Neural progenitor cell (in vitro differentiated cells): ENCODE measurements at regions not wholly inside any gene's neighbourhood (a gene's known extent, or its start where the extent isn't known, plus 50 kb on each side); places are given as distances from the start of the nearest gene placed in this dataset.

Source experiments
- EZH2 ChIP-seq: fragments of 200-600 bp; sonication (generic); IDR thresholded peaks from 2 replicates; pipeline ENCODE4 v1.6.1; 2017; ENCODE audit warnings: antibody characterized with exemption, mild to moderate bottlenecking, moderate library complexity
- TF ChIP-seq, protein P1 (sequence below): fragments of 200-600 bp; sonication (generic); IDR thresholded peaks from 2 replicates; pipeline ENCODE4 v1.5.1; 2017; ENCODE audit warnings: antibody characterized with exemption, mild to moderate bottlenecking

- TF ChIP-seq, protein P1, sequence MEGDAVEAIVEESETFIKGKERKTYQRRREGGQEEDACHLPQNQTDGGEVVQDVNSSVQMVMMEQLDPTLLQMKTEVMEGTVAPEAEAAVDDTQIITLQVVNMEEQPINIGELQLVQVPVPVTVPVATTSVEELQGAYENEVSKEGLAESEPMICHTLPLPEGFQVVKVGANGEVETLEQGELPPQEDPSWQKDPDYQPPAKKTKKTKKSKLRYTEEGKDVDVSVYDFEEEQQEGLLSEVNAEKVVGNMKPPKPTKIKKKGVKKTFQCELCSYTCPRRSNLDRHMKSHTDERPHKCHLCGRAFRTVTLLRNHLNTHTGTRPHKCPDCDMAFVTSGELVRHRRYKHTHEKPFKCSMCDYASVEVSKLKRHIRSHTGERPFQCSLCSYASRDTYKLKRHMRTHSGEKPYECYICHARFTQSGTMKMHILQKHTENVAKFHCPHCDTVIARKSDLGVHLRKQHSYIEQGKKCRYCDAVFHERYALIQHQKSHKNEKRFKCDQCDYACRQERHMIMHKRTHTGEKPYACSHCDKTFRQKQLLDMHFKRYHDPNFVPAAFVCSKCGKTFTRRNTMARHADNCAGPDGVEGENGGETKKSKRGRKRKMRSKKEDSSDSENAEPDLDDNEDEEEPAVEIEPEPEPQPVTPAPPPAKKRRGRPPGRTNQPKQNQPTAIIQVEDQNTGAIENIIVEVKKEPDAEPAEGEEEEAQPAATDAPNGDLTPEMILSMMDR = no peak
- no peak for TF ChIP-seq EZH2
Observed at GRCh38 chr17:70408768-70409167, 239.4 kb downstream of the KCNJ2 start.
